ENCODE measurements at regions not wholly inside any gene's neighbourhood (a gene's known extent, or its start where the extent isn't known, plus 50 kb on each side); places are given as distances from the start of the nearest gene placed in this dataset.
A peak's percentile ranks its signal among the peaks of the same experiment; 100 is the strongest.
"Not testable (repeated sequence)": the region's sequence is repeated elsewhere in the genome, so short reads cannot be mapped to it uniquely, and the experiment has no call there.

- TF ChIP-seq POLR2A (IDR thresholded peaks at IDR 0.05; ENCODE audit: low read depth, low read length): no peak
- DNase-seq (ENCODE audit: insufficient read length, low spot score) (peak; percentile 17), FAIRE-seq (peak; percentile 69)
These were observed 409.5 kb downstream of the SLC6A15 start for GRCh38 chr12:84502907-84503787.

- DNase-seq (ENCODE audit: insufficient read length, low spot score) (no peak), FAIRE-seq (peak; percentile 75)
- no peak for TF ChIP-seq POLR2A (IDR thresholded peaks at IDR 0.05; ENCODE audit: low read depth, low read length)
These were observed 410.3 kb downstream of the SLC6A15 start for GRCh38 chr12:84502180-84502860.

- no peak for TF ChIP-seq POLR2A (IDR thresholded peaks at IDR 0.05; ENCODE audit: low read depth, low read length)
- DNase-seq (ENCODE audit: insufficient read length, low spot score) (no peak), FAIRE-seq (no peak)
These were observed 414.8 kb downstream of the SLC6A15 start for GRCh38 chr12:84497819-84498218.

GRCh38 chr12:84495711-84496110, 416.9 kb downstream of the SLC6A15 start:
- FAIRE-seq (no peak), DNase-seq (ENCODE audit: insufficient read length, low spot score) (no peak)
- no peak for TF ChIP-seq POLR2A (IDR thresholded peaks at IDR 0.05; ENCODE audit: low read depth, low read length)

- no peak for TF ChIP-seq POLR2A (IDR thresholded peaks at IDR 0.05; ENCODE audit: low read depth, low read length)
- no peak for DNase-seq (ENCODE audit: insufficient read length, low spot score)
- FAIRE-seq: no peak
These were observed 420.2 kb downstream of the SLC6A15 start for GRCh38 chr12:84492351-84492883.

- FAIRE-seq (no peak), DNase-seq (ENCODE audit: insufficient read length, low spot score) (no peak)
- no peak for TF ChIP-seq POLR2A (IDR thresholded peaks at IDR 0.05; ENCODE audit: low read depth, low read length)
These were observed 427.8 kb downstream of the SLC6A15 start for GRCh38 chr12:84484798-84485197.

GRCh38 chr12:84480803-84481202, 431.8 kb downstream of the SLC6A15 start:
- DNase-seq (ENCODE audit: insufficient read length, low spot score) (no peak), FAIRE-seq (no peak)
- TF ChIP-seq POLR2A (IDR thresholded peaks at IDR 0.05; ENCODE audit: low read depth, low read length): no peak

GRCh38 chr12:84470361-84470760, 442.2 kb downstream of the SLC6A15 start:
- TF ChIP-seq POLR2A (IDR thresholded peaks at IDR 0.05; ENCODE audit: low read depth, low read length): no peak
- DNase-seq (ENCODE audit: insufficient read length, low spot score) (no peak), FAIRE-seq (no peak)

GRCh38 chr12:84464616-84465015, 448.0 kb downstream of the SLC6A15 start:
- DNase-seq (ENCODE audit: insufficient read length, low spot score) (no peak), FAIRE-seq (no peak)
- no peak for TF ChIP-seq POLR2A (IDR thresholded peaks at IDR 0.05; ENCODE audit: low read depth, low read length)

GRCh38 chr12:84463741-84464495, 448.7 kb downstream of the SLC6A15 start:
- DNase-seq (ENCODE audit: insufficient read length, low spot score): no peak
- TF ChIP-seq POLR2A (IDR thresholded peaks at IDR 0.05; ENCODE audit: low read depth, low read length): no peak
- FAIRE-seq: no peak

- TF ChIP-seq POLR2A (IDR thresholded peaks at IDR 0.05; ENCODE audit: low read depth, low read length): no peak
- DNase-seq (ENCODE audit: insufficient read length, low spot score) (no peak), FAIRE-seq (no peak)
These were observed 457.0 kb downstream of the SLC6A15 start for GRCh38 chr12:84455598-84455997.

- FAIRE-seq; DNase-seq (ENCODE audit: insufficient read length, low spot score): not testable (repeated sequence)
These were observed 466.1 kb downstream of the SLC6A15 start for GRCh38 chr12:84446478-84446877.

- no peak for TF ChIP-seq POLR2A (IDR thresholded peaks at IDR 0.05; ENCODE audit: low read depth, low read length)
- no peak for DNase-seq (ENCODE audit: insufficient read length, low spot score)
- FAIRE-seq: no peak
These were observed 476.5 kb downstream of the SLC6A15 start for GRCh38 chr12:84436134-84436533.

GRCh38 chr12:84435682-84436081, 476.9 kb downstream of the SLC6A15 start:
- TF ChIP-seq POLR2A (IDR thresholded peaks at IDR 0.05; ENCODE audit: low read depth, low read length): no peak
- DNase-seq (ENCODE audit: insufficient read length, low spot score): no peak
- no peak for FAIRE-seq

Measured in H54 (cell line).